Vagina (tissue), 2 donors: ENCODE measurements at regions not wholly inside any gene's neighbourhood (a gene's known extent, or its start where the extent isn't known, plus 50 kb on each side); places are given as distances from the start of the nearest gene placed in this dataset.

Source experiments
- POLR2A ChIP-seq, 2 donors: fragments of 450-650 bp; IDR thresholded peaks; one replicate each; pipeline ENCODE4 v1.6.1; 2017; ENCODE audit warnings: antibody characterized with exemption in 2 of 2, mild to moderate bottlenecking in 2 of 2, moderate library complexity in 2 of 2
- POLR2AphosphoS5 ChIP-seq, 2 donors: sonication (generic); formaldehyde crosslinking; IDR thresholded peaks; one replicate each; pipeline ENCODE4 v1.9.0; 2017; ENCODE audit warnings: antibody characterized with exemption in 2 of 2, mild to moderate bottlenecking in 2 of 2, low read depth in 1 of 2; ENCODE audit not compliant: insufficient read depth in 1 of 2
- TF ChIP-seq, protein P1 (sequence below), 3 experiments: fragments of 450-650 bp in 2 of 3; fragments of 200-600 bp in 1 of 3; sonication (generic) in 1 of 3; IDR thresholded peaks; one replicate each; pipeline ENCODE4 v1.5.1; 2017 to 2019; ENCODE audit warnings: antibody characterized with exemption in 3 of 3, mild to moderate bottlenecking in 2 of 3, moderate library complexity in 2 of 3

DNA sequence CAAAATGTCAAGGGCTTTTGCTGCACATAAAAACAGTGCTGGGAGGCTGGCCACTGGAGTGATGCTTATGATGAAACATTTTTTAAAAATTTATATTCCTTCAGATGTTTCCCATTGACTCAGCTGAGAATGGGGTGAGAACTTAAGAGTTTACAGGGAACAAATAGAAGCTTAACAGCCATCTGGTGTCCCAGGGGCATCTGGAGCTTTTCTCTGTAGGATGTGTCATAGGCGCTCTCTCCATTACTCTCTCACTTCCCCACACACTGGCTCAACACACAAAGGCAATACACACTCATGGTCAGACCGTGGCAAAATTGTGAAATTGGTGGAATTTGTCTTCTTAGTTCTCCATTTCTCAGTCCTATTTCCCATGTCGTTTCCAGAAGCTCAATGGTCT lies 783.1 kb upstream of the LRRTM1 start:
- TF ChIP-seq POLR2AphosphoS5 (IDR thresholded peaks at IDR 0.05; ENCODE audit: insufficient read depth in 1 of 2, low read depth in 1 of 2), result no peak
- TF ChIP-seq, protein P1, sequence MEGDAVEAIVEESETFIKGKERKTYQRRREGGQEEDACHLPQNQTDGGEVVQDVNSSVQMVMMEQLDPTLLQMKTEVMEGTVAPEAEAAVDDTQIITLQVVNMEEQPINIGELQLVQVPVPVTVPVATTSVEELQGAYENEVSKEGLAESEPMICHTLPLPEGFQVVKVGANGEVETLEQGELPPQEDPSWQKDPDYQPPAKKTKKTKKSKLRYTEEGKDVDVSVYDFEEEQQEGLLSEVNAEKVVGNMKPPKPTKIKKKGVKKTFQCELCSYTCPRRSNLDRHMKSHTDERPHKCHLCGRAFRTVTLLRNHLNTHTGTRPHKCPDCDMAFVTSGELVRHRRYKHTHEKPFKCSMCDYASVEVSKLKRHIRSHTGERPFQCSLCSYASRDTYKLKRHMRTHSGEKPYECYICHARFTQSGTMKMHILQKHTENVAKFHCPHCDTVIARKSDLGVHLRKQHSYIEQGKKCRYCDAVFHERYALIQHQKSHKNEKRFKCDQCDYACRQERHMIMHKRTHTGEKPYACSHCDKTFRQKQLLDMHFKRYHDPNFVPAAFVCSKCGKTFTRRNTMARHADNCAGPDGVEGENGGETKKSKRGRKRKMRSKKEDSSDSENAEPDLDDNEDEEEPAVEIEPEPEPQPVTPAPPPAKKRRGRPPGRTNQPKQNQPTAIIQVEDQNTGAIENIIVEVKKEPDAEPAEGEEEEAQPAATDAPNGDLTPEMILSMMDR (IDR thresholded peaks at IDR 0.05), result no peak
- no peak for TF ChIP-seq POLR2A (IDR thresholded peaks at IDR 0.05)
